ENCODE measurements at regions not wholly inside any gene's neighbourhood (a gene's known extent, or its start where the extent isn't known, plus 50 kb on each side); places are given as distances from the start of the nearest gene placed in this dataset.

GRCh38 chr10:84018826-84019225 is 120.5 kb upstream of the GHITM start:
- TF ChIP-seq CTCF (IDR thresholded peaks at IDR 0.05) (no peak), POLR2A (IDR thresholded peaks at IDR 0.05) (no peak)

Measured in uterus (tissue), 2 donors.